Mammary epithelial cell (primary cell): ENCODE measurements at regions not wholly inside any gene's neighbourhood (a gene's known extent, or its start where the extent isn't known, plus 50 kb on each side); places are given as distances from the start of the nearest gene placed in this dataset.

Source experiments
- CTCF ChIP-seq, 2 donors: IDR thresholded peaks in 1 of 2; conservative IDR thresholded peaks in 1 of 2; 2 replicates each; pipeline ENCODE4 v1.5.1; 2011 to 2012; ENCODE audit warnings: inconsistent platforms in 2 of 2, low read length in 2 of 2, mild to moderate bottlenecking in 2 of 2, control low read depth in 1 of 2, low read depth in 1 of 2; ENCODE audit not compliant: insufficient read depth in 1 of 2; ENCODE audit errors: extremely low read depth in 1 of 2
- EZH2 ChIP-seq: IDR thresholded peaks from 2 replicates; pipeline ENCODE4 v1.6.1; 2012; ENCODE audit warnings: low read length, inconsistent platforms, borderline replicate concordance

- TF ChIP-seq CTCF (conservative IDR thresholded peaks at IDR 0.05 in 1 of 2, IDR thresholded peaks at IDR 0.05 in 1 of 2; ENCODE audit: extremely low read depth in 1 of 2, insufficient read depth in 1 of 2, low read depth in 1 of 2, low read length in 2 of 2) (no peak), EZH2 (no peak)
Measured at GRCh38 chr18:25732862-25733261, 357.6 kb downstream of the SS18 start.
